ENCODE measurements at regions not wholly inside any gene's neighbourhood (a gene's known extent, or its start where the extent isn't known, plus 50 kb on each side); places are given as distances from the start of the nearest gene placed in this dataset.

DNA sequence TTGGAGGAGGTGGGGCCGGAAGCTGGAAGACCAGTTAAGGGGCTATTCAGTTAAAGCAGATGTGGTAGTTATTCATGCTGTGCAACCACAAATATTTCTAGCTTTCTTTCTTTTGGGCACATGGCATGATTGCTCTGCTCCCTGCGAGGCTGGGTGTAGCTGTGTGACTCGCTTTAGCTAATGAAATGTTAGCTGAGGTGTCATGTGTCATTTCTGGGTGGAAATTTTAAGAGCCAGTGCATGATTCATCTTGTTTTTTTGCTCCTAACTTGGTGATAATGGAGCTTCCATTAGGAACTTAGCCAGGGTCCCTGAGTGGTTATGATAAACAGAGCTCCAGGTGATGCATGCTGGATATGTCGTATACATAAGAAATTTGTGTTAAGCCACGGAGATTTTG lies 300.6 kb downstream of the SATB1 start:
- no peak overlapping the region for H3K4me3 ChIP-seq
- H3K4me1 ChIP-seq, result no peaks in the 10 kb centered on the region
- H3K36me3 ChIP-seq, result no peaks in the 10 kb centered on the region
- in situ Hi-C loops (cut with MboI; ENCODE audit: low sequenced_read_pairs in 4 of 4), result no loop called here
- no peaks in the 10 kb centered on the region for H3K27me3 ChIP-seq
- H3K27ac ChIP-seq, result no peak overlapping the region
- TF ChIP-seq, protein P1, sequence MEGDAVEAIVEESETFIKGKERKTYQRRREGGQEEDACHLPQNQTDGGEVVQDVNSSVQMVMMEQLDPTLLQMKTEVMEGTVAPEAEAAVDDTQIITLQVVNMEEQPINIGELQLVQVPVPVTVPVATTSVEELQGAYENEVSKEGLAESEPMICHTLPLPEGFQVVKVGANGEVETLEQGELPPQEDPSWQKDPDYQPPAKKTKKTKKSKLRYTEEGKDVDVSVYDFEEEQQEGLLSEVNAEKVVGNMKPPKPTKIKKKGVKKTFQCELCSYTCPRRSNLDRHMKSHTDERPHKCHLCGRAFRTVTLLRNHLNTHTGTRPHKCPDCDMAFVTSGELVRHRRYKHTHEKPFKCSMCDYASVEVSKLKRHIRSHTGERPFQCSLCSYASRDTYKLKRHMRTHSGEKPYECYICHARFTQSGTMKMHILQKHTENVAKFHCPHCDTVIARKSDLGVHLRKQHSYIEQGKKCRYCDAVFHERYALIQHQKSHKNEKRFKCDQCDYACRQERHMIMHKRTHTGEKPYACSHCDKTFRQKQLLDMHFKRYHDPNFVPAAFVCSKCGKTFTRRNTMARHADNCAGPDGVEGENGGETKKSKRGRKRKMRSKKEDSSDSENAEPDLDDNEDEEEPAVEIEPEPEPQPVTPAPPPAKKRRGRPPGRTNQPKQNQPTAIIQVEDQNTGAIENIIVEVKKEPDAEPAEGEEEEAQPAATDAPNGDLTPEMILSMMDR (IDR thresholded peaks at IDR 0.05 in 4 of 5, conservative IDR thresholded peaks at IDR 0.05 in 1 of 5), result no peak
- TF ChIP-seq POLR2A (IDR thresholded peaks at IDR 0.05), result no peak
- H3K9me3 ChIP-seq, result no peaks in the 10 kb centered on the region
- DNase-seq (no peak), ATAC-seq (no peak)
- intact Hi-C loops (cut with DNase I; ENCODE audit: low total_unique reads), result no loop called here

DNA sequence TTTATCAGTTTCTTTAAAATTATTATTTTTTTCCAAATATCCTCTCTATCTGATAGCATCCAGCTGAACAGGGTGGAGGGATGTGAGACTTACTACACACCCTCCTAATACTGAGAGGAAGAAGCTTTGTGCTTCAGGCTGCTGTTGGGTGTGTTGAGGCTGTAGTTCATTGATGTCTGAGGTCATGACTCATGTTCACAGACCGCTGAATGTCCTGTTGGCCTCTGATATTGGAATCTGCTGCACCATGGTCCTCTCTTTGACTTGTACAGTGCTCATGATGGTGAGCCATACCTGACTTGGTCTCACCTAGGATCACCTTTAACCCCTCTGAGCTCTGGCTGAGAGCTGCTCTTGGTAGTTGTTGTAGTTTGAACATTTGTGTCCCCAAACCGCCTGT lies 302.9 kb downstream of the SATB1 start:
- Histone ChIP-seq H3K9me3 (no peaks in the 10 kb centered on the region), H3K36me3 (no peaks in the 10 kb centered on the region), H3K27ac (no peak overlapping the region), H3K4me3 (no peak overlapping the region), H3K4me1 (no peaks in the 10 kb centered on the region), H3K27me3 (no peaks in the 10 kb centered on the region)
- TF ChIP-seq, protein P1 (IDR thresholded peaks at IDR 0.05 in 4 of 5, conservative IDR thresholded peaks at IDR 0.05 in 1 of 5), result no peak
- TF ChIP-seq POLR2A (IDR thresholded peaks at IDR 0.05), result no peak
- ATAC-seq, result no peak
- no peak for DNase-seq
- intact Hi-C loops (cut with DNase I; ENCODE audit: low total_unique reads) (no loop called here), in situ Hi-C loops (cut with MboI; ENCODE audit: low sequenced_read_pairs in 4 of 4) (no loop called here)

DNA sequence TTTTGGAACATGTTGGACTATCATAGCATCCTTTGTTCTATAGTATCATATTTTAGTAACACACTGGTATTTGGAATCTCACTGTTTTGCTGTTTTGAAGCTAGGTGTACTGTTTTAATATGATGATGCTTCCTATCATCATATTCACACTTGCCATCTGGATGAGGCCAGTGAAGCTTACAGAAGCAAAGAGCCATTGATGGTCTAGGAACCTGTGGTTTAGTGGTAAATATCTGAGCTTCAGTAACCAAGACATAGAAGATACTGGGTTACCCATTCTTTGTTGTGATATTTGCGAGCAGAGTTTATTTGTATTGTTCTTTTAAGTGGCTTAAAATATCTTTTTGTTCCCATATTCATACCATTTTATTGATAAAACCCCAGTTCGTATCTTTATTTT lies 304.1 kb downstream of the SATB1 start:
- no peaks in the 10 kb centered on the region for H3K27me3 ChIP-seq
- no peak overlapping the region for H3K27ac ChIP-seq
- intact Hi-C loops (cut with DNase I; ENCODE audit: low total_unique reads), result no loop called here
- H3K4me1 ChIP-seq, result no peaks in the 10 kb centered on the region
- H3K36me3 ChIP-seq, result no peaks in the 10 kb centered on the region
- H3K4me3 ChIP-seq, result no peak overlapping the region
- ATAC-seq (no peak), DNase-seq (no peak)
- H3K9me3 ChIP-seq, result no peaks in the 10 kb centered on the region
- TF ChIP-seq, protein P1 (IDR thresholded peaks at IDR 0.05 in 4 of 5, conservative IDR thresholded peaks at IDR 0.05 in 1 of 5), result no peak
- no peak for TF ChIP-seq POLR2A (IDR thresholded peaks at IDR 0.05)
- in situ Hi-C loops (cut with MboI; ENCODE audit: low sequenced_read_pairs in 4 of 4), result no loop called here

DNA sequence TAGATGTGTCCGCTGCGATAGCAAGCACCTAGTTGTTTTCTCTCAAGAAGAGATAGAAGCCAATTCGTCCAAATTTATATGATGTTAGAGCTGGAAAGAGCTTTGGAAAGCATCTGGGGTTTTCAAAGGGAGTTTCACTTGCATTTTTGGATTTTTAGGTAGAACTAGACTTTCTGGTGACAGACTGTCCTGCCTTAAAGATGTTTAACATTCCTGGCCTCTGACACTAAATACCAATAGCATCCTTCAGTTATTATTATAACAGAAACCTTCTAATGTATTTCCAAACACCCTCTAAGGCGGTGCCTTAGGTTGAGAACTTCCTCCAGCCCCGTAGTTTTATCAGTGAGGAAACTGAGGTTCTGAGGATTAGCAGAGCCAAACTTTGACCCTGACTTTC lies 305.3 kb downstream of the SATB1 start:
- no peaks in the 10 kb centered on the region for H3K36me3 ChIP-seq
- no peaks in the 10 kb centered on the region for H3K9me3 ChIP-seq
- ATAC-seq, result no peak
- no peak overlapping the region for H3K4me3 ChIP-seq
- in situ Hi-C loops (cut with MboI; ENCODE audit: low sequenced_read_pairs in 4 of 4), result no loop called here
- H3K4me1 ChIP-seq, result no peaks in the 10 kb centered on the region
- intact Hi-C loops (cut with DNase I; ENCODE audit: low total_unique reads), result no loop called here
- no peak overlapping the region for H3K27ac ChIP-seq
- no peak for DNase-seq
- no peaks in the 10 kb centered on the region for H3K27me3 ChIP-seq
- TF ChIP-seq POLR2A (IDR thresholded peaks at IDR 0.05), result no peak
- TF ChIP-seq, protein P1 (IDR thresholded peaks at IDR 0.05 in 4 of 5, conservative IDR thresholded peaks at IDR 0.05 in 1 of 5), result no peak

DNA sequence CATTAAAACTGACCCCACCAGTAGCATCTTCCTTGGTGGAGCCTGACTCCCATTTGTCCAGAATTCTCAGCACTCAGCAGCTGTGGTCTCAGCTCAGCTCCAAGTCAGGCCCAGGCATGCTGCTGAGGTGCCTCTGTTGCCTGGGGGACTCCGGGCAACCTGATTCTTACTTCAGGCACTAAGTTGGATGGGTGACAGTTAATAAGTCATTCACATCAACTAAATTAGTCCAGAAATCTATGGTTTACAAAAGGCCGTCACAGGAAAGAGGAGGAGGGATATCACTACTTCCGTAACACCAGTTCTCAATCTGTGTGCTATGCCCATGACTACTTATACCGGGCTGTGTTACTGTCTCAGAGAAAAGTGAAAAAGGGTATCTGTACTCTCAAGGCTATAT lies 310.2 kb downstream of the SATB1 start:
- H3K9me3 ChIP-seq, result no peaks in the 10 kb centered on the region
- intact Hi-C loops (cut with DNase I; ENCODE audit: low total_unique reads) (no loop called here), in situ Hi-C loops (cut with MboI; ENCODE audit: low sequenced_read_pairs in 4 of 4) (no loop called here)
- no peaks in the 10 kb centered on the region for H3K36me3 ChIP-seq
- DNase-seq (no peak), ATAC-seq (no peak)
- H3K4me1 ChIP-seq, result no peaks in the 10 kb centered on the region
- H3K27me3 ChIP-seq, result no peaks in the 10 kb centered on the region
- TF ChIP-seq, protein P1 (IDR thresholded peaks at IDR 0.05 in 4 of 5, conservative IDR thresholded peaks at IDR 0.05 in 1 of 5), result no peak
- TF ChIP-seq POLR2A (IDR thresholded peaks at IDR 0.05), result no peak
- H3K27ac ChIP-seq, result no peak overlapping the region
- no peak overlapping the region for H3K4me3 ChIP-seq
